Neutrophil (primary cell): ENCODE measurements at regions not wholly inside any gene's neighbourhood (a gene's known extent, or its start where the extent isn't known, plus 50 kb on each side); places are given as distances from the start of the nearest gene placed in this dataset.

Source experiments
- H3K27ac ChIP-seq: fragments of 200-600 bp; sonication (generic); 2 replicates; pipeline ENCODE4 v1.5.1; 2016; ENCODE audit warnings: mild to moderate bottlenecking, moderate library complexity
- H3K27me3 ChIP-seq: fragments of 200-600 bp; sonication (generic); 2 replicates; pipeline ENCODE4 v1.6.0; 2016; ENCODE audit warnings: mild to moderate bottlenecking
- H3K36me3 ChIP-seq: fragments of 200-600 bp; sonication (generic); 2 replicates; pipeline ENCODE4 v1.5.1; 2017
- H3K4me1 ChIP-seq, 2 experiments: fragments of 200-600 bp in 1 of 2; sonication (generic) in 1 of 2; 1 replicate in 1 of 2; 2 replicates in 1 of 2; pipeline versions ENCODE4 v1.5.1 to v1.6.1; 2013 to 2016; ENCODE audit warnings: low read depth in 1 of 2, low read length in 1 of 2, mild to moderate bottlenecking in 1 of 2, moderate library complexity in 1 of 2; ENCODE audit not compliant: control insufficient read depth in 1 of 2, insufficient read depth in 1 of 2
- H3K4me3 ChIP-seq, 2 experiments: fragments of 200-600 bp in 1 of 2; sonication (generic) in 1 of 2; 1 replicate in 1 of 2; 2 replicates in 1 of 2; pipeline ENCODE4 v1.5.1; 2013 to 2016; ENCODE audit warnings: low read depth in 1 of 2, low read length in 1 of 2, mild to moderate bottlenecking in 1 of 2, moderate library complexity in 1 of 2
- H3K9me3 ChIP-seq: fragments of 200-600 bp; sonication (generic); 2 replicates; pipeline ENCODE4 v1.5.1; 2016
- TF ChIP-seq, protein P1 (sequence below): fragments of 200-600 bp; sonication (generic); IDR thresholded peaks from 2 replicates; pipeline ENCODE4 v1.5.1; 2016; ENCODE audit warnings: antibody characterized with exemption

- H3K36me3 ChIP-seq: no peaks in the 10 kb centered on the region
- TF ChIP-seq, protein P1, sequence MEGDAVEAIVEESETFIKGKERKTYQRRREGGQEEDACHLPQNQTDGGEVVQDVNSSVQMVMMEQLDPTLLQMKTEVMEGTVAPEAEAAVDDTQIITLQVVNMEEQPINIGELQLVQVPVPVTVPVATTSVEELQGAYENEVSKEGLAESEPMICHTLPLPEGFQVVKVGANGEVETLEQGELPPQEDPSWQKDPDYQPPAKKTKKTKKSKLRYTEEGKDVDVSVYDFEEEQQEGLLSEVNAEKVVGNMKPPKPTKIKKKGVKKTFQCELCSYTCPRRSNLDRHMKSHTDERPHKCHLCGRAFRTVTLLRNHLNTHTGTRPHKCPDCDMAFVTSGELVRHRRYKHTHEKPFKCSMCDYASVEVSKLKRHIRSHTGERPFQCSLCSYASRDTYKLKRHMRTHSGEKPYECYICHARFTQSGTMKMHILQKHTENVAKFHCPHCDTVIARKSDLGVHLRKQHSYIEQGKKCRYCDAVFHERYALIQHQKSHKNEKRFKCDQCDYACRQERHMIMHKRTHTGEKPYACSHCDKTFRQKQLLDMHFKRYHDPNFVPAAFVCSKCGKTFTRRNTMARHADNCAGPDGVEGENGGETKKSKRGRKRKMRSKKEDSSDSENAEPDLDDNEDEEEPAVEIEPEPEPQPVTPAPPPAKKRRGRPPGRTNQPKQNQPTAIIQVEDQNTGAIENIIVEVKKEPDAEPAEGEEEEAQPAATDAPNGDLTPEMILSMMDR: no peak
- no peaks in the 10 kb centered on the region for H3K27me3 ChIP-seq
- H3K4me1 ChIP-seq: no peaks in the 10 kb centered on the region
- no peaks in the 10 kb centered on the region for H3K9me3 ChIP-seq
- no peak overlapping the region for H3K27ac ChIP-seq
- no peak overlapping the region for H3K4me3 ChIP-seq
Observed at GRCh38 chr2:14047491-14047890, 585.0 kb upstream of the LRATD1 start.

DNA sequence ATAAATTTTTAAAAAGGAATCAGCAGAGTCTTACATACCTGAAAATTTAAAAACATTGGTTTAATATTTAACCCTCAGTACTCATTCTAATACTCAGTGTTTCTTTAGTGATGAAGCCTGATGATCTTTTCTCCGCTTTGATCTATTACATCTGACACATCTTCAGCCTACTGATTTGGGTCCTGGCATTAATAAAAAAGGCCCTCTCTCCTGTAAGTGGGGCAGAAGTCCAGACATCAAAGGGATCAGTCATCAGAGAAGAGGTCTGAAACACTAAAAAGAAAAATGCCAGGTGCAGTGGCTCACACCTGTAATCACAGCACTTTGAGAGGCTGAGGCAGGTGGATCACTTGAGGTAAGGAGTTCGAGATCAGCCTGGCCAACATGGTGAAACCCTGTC lies 581.1 kb upstream of the LRATD1 start:
- no peaks in the 10 kb centered on the region for H3K36me3 ChIP-seq
- no peaks in the 10 kb centered on the region for H3K9me3 ChIP-seq
- H3K27ac ChIP-seq: no peak overlapping the region
- TF ChIP-seq, protein P1: no peak
- no peak overlapping the region for H3K4me3 ChIP-seq
- H3K27me3 ChIP-seq: no peaks in the 10 kb centered on the region
- H3K4me1 ChIP-seq: no peaks in the 10 kb centered on the region

DNA sequence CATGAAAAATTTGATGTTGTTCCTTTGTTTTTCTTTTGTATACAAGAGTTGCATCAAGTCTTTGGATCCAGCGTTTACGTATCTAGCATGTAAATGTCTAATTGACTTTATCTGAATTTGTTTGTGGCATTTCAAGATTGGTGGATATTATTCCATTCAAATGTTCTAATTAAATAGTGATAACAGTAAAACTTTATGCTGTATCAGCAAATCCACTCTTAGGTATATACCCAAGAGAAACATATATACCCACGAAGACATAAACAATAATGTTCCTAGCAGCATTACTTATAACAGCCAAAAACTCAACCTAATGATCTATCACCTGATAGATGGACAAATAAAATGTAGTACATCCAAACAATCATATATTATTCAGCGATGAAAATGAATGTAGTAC lies 579.4 kb upstream of the LRATD1 start:
- no peaks in the 10 kb centered on the region for H3K9me3 ChIP-seq
- TF ChIP-seq, protein P1: no peak
- H3K4me1 ChIP-seq: no peaks in the 10 kb centered on the region
- no peak overlapping the region for H3K4me3 ChIP-seq
- H3K27ac ChIP-seq: no peak overlapping the region
- H3K36me3 ChIP-seq: no peaks in the 10 kb centered on the region
- H3K27me3 ChIP-seq: no peaks in the 10 kb centered on the region

DNA sequence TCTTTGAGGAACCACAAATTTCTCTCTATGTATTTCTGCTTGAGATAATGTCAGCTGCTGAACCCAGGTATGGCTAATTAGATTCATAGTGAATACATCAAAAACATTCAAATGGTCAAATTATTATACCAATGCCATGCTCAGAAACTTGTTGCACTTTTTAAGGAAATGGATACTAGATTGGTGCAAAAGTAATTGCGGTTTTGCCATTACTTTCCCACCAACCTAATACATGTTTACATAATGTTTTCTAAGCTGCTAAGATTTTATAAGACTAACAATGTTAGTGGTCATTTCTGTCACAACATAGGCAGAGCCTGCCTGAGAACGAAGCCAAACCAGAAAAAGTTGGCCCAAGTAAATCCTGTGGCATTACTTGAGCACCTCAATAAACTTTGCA lies 568.2 kb upstream of the LRATD1 start:
- H3K9me3 ChIP-seq: no peaks in the 10 kb centered on the region
- TF ChIP-seq, protein P1: no peak
- H3K4me1 ChIP-seq: no peaks in the 10 kb centered on the region
- no peak overlapping the region for H3K27ac ChIP-seq
- no peaks in the 10 kb centered on the region for H3K36me3 ChIP-seq
- H3K27me3 ChIP-seq: no peaks in the 10 kb centered on the region
- no peak overlapping the region for H3K4me3 ChIP-seq

DNA sequence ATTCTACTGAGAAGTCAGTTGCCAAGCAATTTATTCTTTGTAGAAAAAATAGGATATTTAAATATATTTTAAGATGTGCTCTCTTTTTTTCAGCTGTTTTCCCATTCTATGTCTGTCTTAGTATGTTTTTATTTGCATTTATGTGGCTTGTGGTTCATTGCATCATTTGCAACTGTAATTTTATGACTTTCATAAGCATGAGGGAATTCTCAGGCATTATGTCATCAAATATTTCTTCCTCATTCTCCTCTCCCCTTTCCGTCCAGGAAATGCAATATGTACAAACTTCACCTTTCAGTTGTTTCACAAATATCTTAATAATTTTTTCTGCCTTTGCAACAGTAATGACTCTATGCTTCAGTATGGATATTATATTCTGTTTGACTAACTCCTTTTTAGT lies 560.2 kb upstream of the LRATD1 start:
- Histone ChIP-seq H3K9me3 (no peaks in the 10 kb centered on the region), H3K4me3 (no peak overlapping the region), H3K4me1 (peaks cover 3 to 7% of the 10 kb centered on the region in 2 experiments), H3K27me3 (no peaks in the 10 kb centered on the region), H3K36me3 (no peaks in the 10 kb centered on the region), H3K27ac (no peak overlapping the region)
- TF ChIP-seq, protein P1: no peak

GRCh38 chr2:14074691-14075090 lies 557.8 kb upstream of the LRATD1 start:
- Histone ChIP-seq H3K9me3 (no peaks in the 10 kb centered on the region), H3K27ac (no peak overlapping the region), H3K4me1 (peaks cover 3 to 7% of the 10 kb centered on the region in 2 experiments), H3K36me3 (no peaks in the 10 kb centered on the region), H3K4me3 (no peak overlapping the region), H3K27me3 (no peaks in the 10 kb centered on the region)
- TF ChIP-seq, protein P1: no peak
